CD4-positive, alpha-beta T cell treated with Interleukin-17A for 1 hour (primary cell): ENCODE measurements at regions not wholly inside any gene's neighbourhood (a gene's known extent, or its start where the extent isn't known, plus 50 kb on each side); places are given as distances from the start of the nearest gene placed in this dataset.
"Not testable (repeated sequence)": the region's sequence is repeated elsewhere in the genome, so short reads cannot be mapped to it uniquely, and the experiment has no call there.

ENCODE experiments used
- DNase-seq: peaks from one replicate; pipeline ENCODE4 v3.0.0-alpha.2; 2020

- no peak for DNase-seq
Observed at GRCh38 chr4:149116806-149117205, 674.6 kb upstream of the NR3C2 start.

- DNase-seq, result no peak
Observed at GRCh38 chr4:149113804-149114430, 671.7 kb upstream of the NR3C2 start.

DNA sequence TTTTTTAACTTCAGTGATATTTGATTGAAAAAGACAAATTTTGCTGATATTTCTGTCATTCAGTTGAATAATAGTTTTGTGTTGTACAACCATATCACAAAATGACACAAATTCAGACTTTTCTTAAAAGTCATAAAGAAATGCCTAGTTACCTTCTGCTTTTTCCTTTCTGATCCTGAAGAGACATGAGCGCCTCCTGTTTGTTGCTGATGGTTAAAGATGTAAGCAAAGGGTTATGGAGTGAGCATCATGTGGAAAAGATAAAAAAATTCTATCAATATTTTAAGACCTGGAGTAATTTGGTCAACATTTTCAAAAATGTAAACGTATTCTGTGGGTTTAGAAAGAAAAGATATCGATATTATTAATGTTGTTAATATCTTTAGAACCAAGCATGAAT is 669.9 kb upstream of the NR3C2 start:
- DNase-seq, result no peak

DNA sequence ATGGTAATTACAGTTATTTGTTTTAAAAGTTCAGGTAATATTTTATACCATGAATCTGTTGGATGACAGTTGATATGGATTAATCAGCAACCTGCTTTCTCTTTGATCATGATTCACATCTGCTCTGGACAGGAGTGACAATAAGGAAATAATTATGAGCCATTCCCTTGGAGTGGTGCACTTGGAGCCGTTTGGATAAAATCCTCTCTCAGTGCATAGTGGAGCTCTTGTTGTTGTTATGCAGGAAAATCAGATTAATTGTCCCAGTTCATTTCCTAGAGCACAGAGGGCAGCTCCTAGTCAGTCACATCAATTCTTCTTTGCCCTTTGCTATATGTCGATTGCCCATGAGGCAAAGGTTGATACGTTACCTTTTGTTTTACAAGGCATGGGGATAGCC is 668.3 kb upstream of the NR3C2 start:
- DNase-seq, result no peak

DNA sequence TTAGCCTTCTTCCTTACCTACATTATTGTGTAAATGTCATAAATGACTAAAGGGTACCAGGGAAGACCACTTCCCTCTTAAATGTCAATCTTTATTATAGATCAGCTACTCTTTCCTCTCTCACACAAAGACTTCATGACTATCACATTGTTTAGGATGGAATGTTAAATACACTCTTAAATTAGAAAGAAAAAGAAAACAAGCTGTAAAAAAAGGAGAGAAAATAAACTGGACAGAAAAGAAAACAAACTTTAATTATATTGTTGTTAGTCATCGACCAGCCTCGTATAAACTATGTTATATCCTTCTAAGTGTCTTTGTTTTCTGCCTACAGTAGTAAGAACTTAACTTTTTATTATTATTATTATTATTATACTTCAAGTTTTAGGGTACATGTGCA is 666.4 kb upstream of the NR3C2 start:
- DNase-seq, result no peak

DNA sequence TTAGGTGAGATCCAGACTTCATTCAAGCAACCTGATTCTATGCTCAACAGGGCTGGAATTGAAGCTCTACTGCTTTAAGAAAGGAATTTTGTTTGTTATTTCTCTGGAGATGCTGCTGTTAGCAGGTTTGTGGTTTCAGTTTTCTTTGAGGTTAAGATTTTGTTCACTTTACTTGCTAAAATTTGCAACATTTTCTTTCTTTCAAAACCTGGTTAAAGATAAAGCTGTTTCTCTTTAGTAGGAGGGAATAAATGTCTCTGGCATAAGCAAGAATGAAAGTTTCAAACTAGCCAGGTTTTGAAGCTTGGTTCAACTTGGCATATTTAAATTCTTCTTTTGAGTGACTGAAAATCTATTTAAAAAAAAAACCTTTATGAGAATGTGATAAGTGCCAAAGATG is 660.6 kb upstream of the NR3C2 start:
- DNase-seq, result no peak

- no peak for DNase-seq
Observed at GRCh38 chr4:149101649-149102048, 659.4 kb upstream of the NR3C2 start.

DNA sequence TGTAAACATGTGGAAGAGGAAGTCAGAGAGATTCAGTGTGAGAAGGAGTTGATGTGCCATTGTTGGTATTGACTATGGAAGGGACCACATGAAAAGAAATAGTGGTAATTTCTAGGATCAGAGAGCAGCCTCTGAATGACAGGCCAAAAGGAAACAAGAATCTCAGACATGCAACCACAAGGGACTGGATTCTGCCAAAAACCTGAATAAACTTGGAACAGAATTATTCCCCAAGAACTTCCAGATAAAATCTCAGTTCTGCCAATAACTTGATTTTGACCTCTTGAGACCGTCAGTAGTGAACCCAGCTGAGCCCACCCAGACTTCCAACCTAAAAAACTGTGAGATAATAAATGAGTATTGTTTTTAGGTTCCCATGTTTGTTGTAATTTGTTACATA is 653.6 kb upstream of the NR3C2 start:
- no peak for DNase-seq

DNA sequence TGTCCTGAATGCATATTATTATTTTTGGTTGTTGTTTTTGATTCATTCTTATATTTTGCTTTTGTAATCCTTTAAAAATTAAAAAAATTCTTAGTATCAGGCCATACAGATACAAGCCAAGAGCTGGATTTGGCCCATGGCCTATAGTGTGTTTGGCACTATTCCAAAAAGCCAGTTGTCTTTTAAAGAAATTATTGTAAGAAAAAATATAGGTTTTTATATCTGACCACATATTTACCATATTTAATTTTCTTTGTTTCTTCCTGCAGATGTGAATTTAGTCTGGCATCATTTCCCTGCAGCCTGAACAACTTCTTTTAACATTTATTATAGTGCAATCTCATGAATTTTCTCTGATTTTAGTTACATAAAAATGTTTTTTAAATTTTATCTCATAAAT is 652.8 kb upstream of the NR3C2 start:
- DNase-seq, result no peak

- DNase-seq, result no peak
Observed at GRCh38 chr4:149084144-149084543, 641.9 kb upstream of the NR3C2 start.

DNA sequence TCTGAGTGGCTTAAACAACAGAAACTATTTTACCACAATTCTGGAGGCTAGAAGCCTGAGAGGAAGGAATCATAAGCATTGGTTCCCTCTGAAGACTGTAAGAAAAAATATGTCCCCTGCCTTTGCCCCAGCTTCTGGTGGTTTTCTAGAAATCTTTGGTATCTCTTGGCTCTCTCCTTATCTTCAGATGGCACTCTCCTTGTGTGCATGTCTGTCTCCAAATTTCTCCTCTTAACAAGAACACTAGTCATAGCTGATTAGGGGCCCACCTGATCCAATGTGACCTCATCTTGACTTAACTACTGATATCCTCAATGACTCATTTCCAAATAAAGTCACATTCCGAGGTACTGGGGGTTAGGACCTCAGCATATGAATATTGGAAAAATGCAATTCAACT is 635.0 kb upstream of the NR3C2 start:
- DNase-seq, result no peak

DNA sequence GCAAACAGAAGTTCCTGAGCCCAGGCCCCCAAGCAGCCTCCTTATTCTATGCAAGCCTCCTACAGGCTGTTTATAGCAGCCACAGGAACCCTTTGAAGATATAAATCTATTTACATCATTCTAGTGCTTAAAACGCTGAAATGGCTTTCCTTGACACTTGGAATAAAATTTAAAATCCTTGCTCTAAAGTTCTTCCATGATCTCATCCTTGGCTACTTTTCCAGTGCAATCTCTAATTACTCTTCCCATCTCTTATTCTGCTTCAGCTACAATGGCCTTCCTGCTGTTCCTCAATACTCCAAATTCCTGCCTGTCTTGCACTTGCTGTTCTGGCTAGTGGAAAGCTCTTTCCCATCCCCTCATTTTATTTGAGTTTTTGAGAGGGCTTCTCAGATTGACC is 634.2 kb upstream of the NR3C2 start:
- DNase-seq, result no peak

DNA sequence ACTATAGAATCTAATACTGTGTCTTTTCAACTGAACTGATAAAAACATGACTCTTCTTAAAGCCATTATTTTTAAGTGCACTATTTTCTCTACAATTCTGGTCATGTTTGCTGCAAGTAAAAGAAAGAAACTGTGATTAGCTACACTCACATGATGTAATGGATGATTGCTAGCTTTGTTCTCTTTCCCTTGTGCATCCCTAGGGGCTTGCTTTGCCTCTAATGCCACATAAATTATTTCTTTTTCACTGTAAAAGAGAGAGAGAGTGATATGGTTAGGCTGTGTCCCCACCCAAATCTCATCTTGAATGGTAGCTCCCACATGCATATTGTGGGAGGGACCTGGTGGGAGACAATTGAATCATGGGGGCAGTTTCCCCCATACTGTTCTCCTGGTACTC is 630.2 kb upstream of the NR3C2 start:
- DNase-seq, result no peak

- no peak for DNase-seq
Observed at GRCh38 chr4:149065753-149066152, 623.5 kb upstream of the NR3C2 start.

DNA sequence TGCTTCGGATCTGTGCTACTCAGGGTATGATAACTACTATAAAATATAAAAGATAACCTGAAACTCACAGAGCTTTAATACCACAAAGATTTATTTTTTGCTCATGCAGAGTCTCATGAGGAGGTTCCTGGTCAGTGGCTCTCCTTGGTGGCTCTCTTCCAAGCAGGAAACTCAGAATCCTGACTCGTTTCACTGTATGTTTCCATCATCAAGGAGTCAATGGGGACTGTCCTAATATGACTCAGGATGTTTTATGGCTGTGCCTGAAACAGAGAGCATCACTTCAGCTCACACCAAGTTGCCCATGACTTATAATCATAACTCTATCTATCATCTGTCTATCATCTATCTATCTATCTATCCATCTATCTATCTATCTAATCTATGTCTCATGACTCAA is 620.8 kb upstream of the NR3C2 start:
- no peak for DNase-seq

- no peak for DNase-seq
Observed at GRCh38 chr4:149057594-149057993, 615.4 kb upstream of the NR3C2 start.

GRCh38 chr4:149056615-149057014 is 614.4 kb upstream of the NR3C2 start:
- no peak for DNase-seq

DNA sequence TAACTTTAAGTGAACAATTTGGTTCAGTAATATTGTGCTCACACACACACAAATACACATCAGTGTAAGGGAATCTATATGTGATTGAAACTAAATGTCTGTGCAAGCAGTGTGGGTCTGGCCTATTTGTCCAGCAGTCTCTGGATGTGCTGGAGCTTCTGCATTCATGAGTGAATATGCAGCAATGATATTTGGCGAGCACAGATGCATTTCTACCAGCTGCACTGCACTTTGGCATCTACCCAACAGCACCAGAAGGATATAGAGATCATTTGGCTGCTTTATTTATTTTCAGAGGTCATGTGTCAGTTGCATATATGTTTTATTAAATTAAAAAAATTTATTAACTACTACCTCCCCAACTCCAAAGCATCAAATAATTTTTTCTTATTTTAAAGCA is 613.4 kb upstream of the NR3C2 start:
- DNase-seq, result no peak

DNA sequence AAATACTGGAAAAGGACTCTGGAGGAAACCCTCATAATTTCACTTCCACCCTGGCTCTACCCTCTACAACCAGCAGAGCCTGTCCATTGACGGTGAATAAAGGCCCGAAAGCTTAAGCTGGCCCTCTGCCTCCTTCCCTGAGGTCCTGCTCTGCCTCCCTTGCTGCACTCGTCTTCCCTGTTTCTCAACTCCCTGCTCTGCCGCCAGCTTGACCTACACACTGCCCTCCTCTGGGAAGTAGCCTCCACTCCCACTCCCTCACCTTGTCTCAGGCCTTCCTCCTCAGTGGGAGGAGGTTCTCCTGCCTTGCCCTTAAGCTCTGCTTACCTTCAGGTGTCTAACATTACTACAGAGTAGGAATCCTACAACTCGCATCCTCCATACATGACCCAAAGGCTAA is 608.6 kb upstream of the NR3C2 start:
- no peak for DNase-seq

DNA sequence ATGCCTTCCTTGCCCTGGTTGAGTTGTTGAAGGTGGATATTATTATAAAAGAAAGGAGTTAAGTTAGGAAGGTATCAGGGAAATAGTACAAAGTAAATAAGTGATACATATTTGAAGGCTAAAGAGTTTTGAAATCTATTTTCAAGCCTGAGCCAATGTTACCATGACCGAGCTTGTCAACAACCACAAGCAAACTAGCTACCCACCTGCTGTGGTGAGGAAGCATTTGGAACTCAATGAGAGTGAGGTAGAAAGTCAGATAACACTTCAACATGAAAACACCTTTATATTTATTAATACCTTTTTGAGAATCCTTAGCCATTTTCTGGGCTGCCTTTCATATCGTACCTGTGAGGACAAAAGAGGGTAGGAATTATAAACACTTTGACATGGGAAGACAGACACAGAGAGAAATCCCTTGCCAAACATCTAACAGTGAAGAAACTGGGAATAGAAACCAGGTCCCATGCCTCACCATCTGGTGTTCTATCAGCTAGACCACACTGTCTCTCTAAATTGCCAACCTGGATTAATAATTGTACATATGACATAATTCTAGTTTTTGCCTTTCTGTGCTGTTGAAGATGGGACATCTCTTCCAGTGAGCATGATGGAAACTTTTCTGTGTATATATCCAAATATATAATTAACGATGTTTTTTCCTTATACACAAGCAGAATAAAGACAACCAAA is 606.4 kb upstream of the NR3C2 start:
- DNase-seq, result no peak

DNA sequence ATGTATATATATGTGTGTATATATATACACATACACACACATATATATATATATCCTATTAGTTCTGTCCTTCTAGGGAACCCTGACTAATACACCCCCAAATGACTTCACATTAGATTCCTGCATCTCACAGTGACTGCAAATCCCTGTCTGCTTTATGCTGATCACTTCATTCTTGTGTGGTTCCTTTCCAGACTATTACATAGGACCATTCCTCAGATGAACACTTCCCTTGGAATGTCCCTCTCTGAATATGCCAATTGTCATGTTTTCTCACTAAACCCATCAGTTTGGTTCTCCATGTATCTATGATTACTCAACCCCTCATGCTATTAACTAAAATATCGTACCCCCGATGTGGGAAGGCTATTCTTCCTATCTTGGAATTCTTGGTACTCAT is 605.2 kb upstream of the NR3C2 start:
- no peak for DNase-seq

- no peak for DNase-seq
Observed at GRCh38 chr4:149045731-149046130, 603.5 kb upstream of the NR3C2 start.

GRCh38 chr4:149039786-149040185 is 597.6 kb upstream of the NR3C2 start:
- DNase-seq, result not testable (repeated sequence)

- no peak for DNase-seq
Observed at GRCh38 chr4:149031399-149031798, 589.2 kb upstream of the NR3C2 start.

DNA sequence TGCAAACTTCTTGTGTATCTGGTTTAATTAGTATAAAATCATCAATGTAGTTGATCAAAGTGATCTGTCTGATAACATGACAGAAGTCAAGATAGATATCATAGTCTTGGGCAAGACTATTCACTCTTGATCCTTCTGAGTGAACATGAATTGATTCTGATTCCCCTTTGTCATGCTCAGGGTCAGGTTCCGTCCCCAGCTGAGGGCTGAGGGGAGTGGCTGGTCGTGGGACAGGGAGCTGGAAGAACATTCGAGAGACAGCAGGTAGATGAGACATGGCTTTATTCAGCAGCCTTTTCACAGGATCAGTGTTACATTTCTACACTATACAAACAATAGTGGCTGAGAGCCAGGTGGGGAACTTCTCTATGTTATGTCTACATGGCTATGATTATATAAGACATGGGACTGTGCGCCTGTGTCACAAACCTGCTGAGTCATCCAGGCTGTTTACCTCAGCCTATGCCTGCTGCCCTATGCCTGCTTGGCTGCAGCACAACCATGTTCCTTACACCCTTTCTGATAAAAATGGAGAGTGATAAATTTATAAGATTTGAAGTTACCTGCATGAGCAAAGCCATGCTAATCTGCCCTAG is 586.9 kb upstream of the NR3C2 start:
- DNase-seq, result no peak
